ENCODE measurements at regions not wholly inside any gene's neighbourhood (a gene's known extent, or its start where the extent isn't known, plus 50 kb on each side); places are given as distances from the start of the nearest gene placed in this dataset.

- H3K27me3 ChIP-seq (ENCODE audit: insufficient read depth, poor library complexity, severe bottlenecking) = no peaks in the 10 kb centered on the region
- TF ChIP-seq REST (IDR thresholded peaks at IDR 0.05; ENCODE audit: insufficient replicate concordance, low read depth) (no peak), GABPA (IDR thresholded peaks at IDR 0.05; ENCODE audit: low read depth) (no peak), SPI1 (IDR thresholded peaks at IDR 0.05; ENCODE audit: borderline replicate concordance, low read depth) (no peak), POLR2AphosphoS5 (IDR thresholded peaks at IDR 0.05; ENCODE audit: low read depth) (no peak)
- TF ChIP-seq, protein P1, sequence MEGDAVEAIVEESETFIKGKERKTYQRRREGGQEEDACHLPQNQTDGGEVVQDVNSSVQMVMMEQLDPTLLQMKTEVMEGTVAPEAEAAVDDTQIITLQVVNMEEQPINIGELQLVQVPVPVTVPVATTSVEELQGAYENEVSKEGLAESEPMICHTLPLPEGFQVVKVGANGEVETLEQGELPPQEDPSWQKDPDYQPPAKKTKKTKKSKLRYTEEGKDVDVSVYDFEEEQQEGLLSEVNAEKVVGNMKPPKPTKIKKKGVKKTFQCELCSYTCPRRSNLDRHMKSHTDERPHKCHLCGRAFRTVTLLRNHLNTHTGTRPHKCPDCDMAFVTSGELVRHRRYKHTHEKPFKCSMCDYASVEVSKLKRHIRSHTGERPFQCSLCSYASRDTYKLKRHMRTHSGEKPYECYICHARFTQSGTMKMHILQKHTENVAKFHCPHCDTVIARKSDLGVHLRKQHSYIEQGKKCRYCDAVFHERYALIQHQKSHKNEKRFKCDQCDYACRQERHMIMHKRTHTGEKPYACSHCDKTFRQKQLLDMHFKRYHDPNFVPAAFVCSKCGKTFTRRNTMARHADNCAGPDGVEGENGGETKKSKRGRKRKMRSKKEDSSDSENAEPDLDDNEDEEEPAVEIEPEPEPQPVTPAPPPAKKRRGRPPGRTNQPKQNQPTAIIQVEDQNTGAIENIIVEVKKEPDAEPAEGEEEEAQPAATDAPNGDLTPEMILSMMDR (IDR thresholded peaks at IDR 0.05; ENCODE audit: insufficient read depth, low read length) = no peak
- no peak overlapping the region for H3K27ac ChIP-seq (replicated peaks)
- no peak for DNase-seq (ENCODE audit: low read depth in 1 of 2, low spot score in 1 of 2)
- no peak overlapping the region for H3K4me3 ChIP-seq (replicated peaks; ENCODE audit: insufficient read depth, low read length)
Measured at GRCh38 chr13:67377919-67378318, 147.8 kb upstream of the PCDH9 start.

DNA sequence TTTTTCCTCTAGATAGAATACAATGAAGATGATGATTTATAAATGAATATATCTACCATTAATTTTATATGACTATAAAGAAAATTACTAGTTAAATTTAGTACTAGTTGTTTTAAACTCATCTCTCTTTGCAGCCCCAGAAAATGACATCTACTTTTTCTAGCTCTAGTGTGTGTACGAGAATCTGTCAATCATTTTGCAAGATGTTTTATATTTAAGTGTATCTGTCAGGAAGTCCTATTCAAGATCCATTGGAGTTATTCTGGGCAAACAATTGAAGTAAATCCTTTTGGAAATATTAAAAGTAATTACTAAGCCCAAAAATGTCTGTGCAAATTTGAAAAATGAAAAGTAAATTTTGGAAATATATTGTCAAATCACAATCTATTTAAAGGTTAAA, 144.3 kb upstream of the PCDH9 start:
- Histone ChIP-seq H3K27ac (replicated peaks) (no peak overlapping the region), H3K4me3 (replicated peaks; ENCODE audit: insufficient read depth, low read length) (no peak overlapping the region), H3K27me3 (ENCODE audit: insufficient read depth, poor library complexity, severe bottlenecking) (no peaks in the 10 kb centered on the region)
- TF ChIP-seq, protein P1 (IDR thresholded peaks at IDR 0.05; ENCODE audit: insufficient read depth, low read length) = no peak
- TF ChIP-seq SPI1 (IDR thresholded peaks at IDR 0.05; ENCODE audit: borderline replicate concordance, low read depth) = no peak
- no peak for TF ChIP-seq REST (IDR thresholded peaks at IDR 0.05; ENCODE audit: insufficient replicate concordance, low read depth)
- TF ChIP-seq GABPA (IDR thresholded peaks at IDR 0.05; ENCODE audit: low read depth) = no peak
- no peak for TF ChIP-seq POLR2AphosphoS5 (IDR thresholded peaks at IDR 0.05; ENCODE audit: low read depth)
- no peak for DNase-seq (ENCODE audit: low read depth in 1 of 2, low spot score in 1 of 2)

DNA sequence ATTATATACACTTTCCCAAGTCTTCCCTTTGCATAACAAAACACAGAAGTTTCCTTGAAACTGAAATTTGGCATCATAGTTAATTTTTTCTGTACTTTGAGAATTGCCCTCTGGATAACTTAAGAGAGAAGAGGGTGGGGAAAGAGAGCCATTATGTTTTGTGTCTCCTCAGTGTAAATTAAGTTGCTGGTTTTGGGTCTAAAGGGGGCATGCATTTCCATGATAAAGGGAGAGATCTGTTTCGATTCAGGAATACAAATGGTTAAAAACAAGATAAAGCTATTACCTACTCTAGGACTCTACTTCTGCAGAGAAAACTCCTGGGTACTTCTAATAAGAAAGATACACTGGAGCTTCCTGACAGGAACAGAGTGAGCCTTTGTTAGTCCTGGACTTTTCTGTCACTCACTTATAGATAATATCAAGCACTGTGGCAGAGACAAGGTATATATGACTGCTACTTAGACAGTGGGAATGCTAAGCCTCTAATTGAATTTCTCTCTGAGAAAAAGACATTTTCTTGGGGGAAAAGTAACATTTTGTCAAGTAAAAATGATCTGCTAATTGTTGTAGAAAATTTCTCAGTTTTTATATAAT, 142.8 kb upstream of the PCDH9 start:
- no peak overlapping the region for H3K27ac ChIP-seq (replicated peaks)
- no peaks in the 10 kb centered on the region for H3K27me3 ChIP-seq (ENCODE audit: insufficient read depth, poor library complexity, severe bottlenecking)
- TF ChIP-seq, protein P1 (IDR thresholded peaks at IDR 0.05; ENCODE audit: insufficient read depth, low read length) = no peak
- TF ChIP-seq GABPA (IDR thresholded peaks at IDR 0.05; ENCODE audit: low read depth) (no peak), POLR2AphosphoS5 (IDR thresholded peaks at IDR 0.05; ENCODE audit: low read depth) (no peak), SPI1 (IDR thresholded peaks at IDR 0.05; ENCODE audit: borderline replicate concordance, low read depth) (no peak), REST (IDR thresholded peaks at IDR 0.05; ENCODE audit: insufficient replicate concordance, low read depth) (no peak)
- DNase-seq (ENCODE audit: low read depth in 1 of 2, low spot score in 1 of 2) = no peak
- no peak overlapping the region for H3K4me3 ChIP-seq (replicated peaks; ENCODE audit: insufficient read depth, low read length)

Measured in HL-60 (cell line).